HTR-8/SVneo (cell line): ENCODE measurements at regions not wholly inside any gene's neighbourhood (a gene's known extent, or its start where the extent isn't known, plus 50 kb on each side); places are given as distances from the start of the nearest gene placed in this dataset.
A peak's percentile ranks its signal among the peaks of the same experiment; 100 is the strongest.

Source experiments
- DNase-seq: peaks from one replicate; pipeline ENCODE4 v3.0.0; 2011; ENCODE audit warnings: low spot score, mixed read lengths; ENCODE audit not compliant: insufficient read length
- FAIRE-seq: peaks from 2 replicates; lab custom pipeline; 2011; peaks lifted over from hg19 to GRCh38; lab: Jason Lieb, UNC

DNA sequence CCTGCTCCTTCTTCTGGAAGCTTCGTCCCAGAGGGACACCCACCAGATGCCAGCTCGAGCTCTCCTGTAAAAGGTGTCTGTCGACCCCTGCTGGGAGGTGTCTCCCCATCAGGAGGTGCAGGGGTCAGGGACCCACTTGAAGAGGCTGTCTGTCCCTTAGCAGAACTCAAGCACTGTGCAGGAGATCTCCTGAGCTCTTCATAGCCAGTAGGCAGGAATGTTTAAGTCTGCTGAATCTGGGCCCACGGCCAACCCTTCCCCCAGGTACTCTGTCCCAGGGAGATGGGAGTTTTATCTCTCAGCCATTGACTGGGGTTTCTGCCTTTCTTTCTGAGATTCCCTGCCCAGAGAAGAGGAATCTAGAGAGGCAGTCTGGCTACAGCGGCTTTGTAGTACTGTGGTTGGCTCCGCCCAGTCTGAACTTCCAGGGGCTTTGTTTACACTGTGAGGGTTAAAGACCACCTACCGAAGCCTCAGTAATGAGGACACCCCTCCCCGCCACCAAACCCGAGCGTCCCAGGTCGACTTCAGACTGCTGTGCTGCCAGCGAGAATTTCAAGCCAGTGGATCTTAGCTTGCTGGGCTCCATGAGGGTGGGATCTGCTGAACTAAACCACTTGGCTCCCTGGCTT is 1383.0 kb upstream of the TENM3 start:
- no peak for DNase-seq
- no peak for FAIRE-seq

DNA sequence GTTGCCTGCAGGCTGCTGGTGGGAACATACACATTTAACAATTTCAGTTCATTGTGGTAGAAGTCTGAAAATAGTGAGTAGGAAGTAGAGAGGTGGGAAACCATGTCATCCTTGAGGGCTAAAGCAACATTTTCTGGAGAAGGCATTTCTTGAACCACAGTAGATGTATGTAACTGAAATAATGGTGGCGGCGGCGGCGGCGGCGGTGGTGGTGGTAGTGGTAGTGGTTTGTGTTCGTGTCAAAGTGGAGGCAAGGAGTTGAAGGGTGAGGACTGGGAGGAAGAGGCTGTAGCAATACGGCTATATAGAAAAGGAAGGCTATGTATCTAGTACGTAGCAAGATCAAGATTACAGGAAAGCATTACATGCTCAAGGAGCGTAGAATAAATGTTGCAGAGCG is 1381.6 kb upstream of the TENM3 start:
- FAIRE-seq = no peak
- DNase-seq = no peak

DNA sequence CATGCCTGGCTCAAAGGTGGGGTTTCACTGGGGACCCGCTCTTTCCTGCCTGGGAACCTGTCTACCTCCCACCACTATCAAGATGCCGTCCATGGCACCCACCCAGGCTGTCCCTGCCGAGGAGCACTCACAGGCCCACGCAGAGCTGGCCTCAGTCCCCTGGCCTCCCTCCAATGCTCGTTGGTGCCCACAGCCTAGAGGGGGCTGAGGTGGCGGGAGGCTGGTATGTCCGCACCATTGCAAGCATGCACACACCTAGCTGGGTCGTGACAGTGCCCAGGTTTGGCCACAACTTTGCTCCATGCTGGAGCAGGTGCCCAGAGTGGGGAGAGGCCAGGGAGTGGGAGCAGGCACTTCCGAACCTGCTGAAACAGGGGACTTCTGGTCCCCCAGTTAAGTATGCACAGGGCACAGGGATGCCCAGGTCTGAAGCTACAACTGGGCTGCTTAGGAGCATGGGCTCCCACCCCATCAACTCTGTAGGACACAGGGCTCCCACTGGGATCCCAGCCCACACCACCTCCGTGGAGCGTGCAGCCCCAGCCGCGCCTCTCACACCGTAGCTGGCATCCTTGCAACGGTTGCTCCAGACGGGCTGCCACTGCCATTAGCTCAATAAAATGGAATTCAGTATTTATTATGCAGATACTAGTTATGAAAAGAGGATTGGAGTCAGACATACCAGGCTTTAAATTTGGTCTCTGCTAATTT is 1376.1 kb upstream of the TENM3 start:
- FAIRE-seq = no peak
- DNase-seq = no peak

DNA sequence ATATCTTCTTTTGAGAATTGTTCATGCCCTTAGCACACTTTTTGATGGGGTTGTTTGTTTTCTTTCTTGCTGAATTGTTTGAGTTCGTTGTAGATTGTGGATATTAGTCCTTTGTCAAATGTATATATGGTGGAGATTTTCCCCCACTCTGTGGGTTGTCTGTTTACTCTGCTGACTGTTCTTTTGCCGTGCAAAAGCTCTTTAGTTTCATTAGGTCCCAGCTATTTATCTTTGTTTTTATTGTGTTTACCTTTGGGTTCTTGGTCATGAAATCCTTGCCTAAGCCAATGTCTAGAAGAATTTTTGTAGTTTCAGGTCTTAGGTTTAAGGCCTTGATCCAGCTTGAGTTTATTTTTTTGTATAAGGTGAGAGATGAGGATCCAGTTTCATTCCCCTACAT is 1372.6 kb upstream of the TENM3 start:
- no peak for DNase-seq
- no peak for FAIRE-seq

DNA sequence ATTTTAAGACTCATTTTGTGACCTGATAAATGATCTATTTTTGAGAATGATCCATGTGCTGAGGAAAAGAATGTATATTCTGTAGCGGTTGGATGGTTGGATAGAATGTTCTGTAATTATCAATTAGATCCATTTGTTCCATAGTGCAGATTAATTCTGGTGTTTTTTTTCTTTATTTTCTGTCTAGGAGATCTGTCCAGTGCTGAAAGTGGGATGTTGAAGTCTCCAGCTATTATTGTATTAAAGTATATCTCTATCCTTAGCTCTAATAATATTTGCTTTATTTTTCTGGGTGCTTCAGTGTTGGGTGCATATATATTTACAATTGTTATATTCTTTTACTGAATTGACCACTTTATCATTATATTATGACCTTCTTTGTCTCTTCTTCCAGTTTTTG is 1344.9 kb upstream of the TENM3 start:
- DNase-seq (no peak), FAIRE-seq (no peak)

DNA sequence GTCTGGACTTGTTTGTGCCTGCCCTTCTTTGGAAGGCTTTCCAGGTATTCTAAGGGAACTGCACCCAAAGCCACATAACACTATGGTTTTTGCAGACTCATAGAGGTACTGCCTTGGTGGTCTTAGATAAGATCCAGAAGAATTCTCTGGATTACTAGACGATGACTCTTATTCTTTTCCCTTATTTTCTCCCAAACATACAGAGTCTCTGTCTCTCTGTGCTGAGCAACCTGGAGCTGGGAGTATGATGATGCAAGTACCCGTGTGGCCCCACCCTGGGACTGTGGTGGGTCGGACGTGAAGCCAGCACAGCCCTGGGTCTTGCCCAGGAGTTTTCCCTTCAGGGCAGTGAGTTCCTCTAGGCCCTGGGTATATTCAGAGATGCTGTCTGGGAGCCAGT is 1342.4 kb upstream of the TENM3 start:
- DNase-seq = no peak
- FAIRE-seq = no peak

DNA sequence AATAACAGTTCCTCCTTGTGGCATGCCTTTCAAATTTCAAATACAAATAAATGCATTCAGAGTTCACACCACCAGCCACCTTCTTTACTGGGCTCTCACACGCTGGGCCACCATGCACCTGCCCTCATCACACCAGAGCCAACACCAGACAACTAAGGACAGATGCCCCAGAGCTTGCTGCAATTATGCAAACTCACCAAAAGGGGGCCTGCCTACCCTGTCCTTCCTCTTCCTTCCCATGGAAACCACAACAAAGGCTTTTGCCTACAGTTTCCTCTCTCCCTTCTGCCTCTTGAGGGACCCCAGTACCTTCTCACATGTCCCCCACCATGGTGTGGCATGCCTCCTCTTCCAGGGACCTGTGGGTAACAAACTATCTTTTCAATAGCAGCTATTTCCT is 1333.9 kb upstream of the TENM3 start:
- peak; percentile 46 for FAIRE-seq
- no peak for DNase-seq

DNA sequence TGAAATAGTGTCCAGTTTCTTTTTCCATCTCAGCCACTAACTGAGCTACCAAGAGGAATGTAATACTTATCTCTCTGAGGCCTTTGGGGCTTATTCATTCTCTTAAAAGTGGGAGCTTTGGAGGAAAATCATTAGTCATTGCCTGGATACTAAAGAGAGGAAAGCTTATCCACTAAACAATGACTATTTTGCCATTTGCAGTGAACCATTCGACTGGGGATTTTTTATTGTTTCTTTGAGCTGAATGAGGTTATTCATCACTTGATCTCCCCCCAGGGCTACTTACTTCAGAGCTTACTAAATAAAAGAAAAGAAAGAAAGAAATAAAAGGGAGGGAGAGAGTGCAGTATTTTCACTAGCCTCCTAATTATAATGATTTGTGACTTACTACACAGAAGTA is 1329.5 kb upstream of the TENM3 start:
- FAIRE-seq (no peak), DNase-seq (no peak)

DNA sequence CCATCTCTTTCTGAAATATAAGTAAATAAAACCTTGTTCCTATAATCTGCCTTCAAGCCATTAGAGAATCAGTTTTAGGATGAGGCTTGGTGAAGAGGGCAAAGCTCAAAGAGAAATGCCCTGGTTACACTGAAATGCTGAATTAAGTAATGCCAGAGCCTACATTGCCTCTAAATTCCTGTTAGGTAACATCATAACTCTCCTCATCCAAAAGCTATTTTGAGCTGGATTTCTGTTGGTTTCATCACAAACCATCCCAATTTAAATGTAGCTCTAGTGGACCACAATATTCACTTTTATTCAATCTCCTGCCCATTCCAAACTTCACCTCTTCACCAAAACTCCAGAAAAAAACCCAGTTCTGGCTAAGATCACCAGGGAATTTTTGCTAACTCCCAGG is 1319.7 kb upstream of the TENM3 start:
- FAIRE-seq (no peak), DNase-seq (peak; percentile 9)

DNA sequence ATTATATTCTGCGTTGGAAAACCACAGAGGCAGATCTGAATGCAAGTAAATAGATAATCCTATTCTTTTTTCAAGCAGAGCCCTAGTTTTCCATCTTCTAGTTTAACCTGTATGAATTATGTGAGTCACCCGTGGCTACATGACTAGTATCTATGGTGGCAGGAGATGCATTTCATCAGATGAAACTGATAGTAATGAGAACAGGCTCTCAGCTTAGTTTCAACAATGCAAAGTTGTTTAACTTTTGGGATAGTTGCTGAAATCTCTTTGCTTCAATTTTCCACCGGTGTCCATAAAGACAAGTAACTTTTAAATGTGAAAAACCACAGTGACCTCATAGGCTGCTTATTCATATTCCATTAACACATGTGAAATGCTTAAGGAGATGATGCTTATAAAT is 1317.4 kb upstream of the TENM3 start:
- peak; percentile 4 for FAIRE-seq
- no peak for DNase-seq

DNA sequence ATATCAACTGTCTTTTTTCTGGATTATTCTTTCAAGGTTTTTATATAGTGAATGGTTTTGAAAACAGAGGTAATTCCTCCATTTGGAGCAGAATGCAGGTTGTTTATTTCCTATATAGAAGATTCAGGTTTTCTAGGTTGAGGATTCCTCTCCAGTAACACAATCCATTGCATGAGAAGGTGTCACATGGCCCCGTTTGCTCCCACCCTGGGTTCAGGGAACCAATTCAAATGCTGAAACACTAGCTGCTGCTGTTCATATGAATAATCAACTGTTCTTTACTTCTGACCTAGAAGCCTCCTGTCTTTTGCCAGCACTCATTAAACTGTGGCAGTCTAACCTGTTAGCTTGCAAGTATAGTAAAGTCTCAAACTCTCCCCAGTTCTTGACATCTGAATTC is 1316.9 kb upstream of the TENM3 start:
- DNase-seq (no peak), FAIRE-seq (no peak)

DNA sequence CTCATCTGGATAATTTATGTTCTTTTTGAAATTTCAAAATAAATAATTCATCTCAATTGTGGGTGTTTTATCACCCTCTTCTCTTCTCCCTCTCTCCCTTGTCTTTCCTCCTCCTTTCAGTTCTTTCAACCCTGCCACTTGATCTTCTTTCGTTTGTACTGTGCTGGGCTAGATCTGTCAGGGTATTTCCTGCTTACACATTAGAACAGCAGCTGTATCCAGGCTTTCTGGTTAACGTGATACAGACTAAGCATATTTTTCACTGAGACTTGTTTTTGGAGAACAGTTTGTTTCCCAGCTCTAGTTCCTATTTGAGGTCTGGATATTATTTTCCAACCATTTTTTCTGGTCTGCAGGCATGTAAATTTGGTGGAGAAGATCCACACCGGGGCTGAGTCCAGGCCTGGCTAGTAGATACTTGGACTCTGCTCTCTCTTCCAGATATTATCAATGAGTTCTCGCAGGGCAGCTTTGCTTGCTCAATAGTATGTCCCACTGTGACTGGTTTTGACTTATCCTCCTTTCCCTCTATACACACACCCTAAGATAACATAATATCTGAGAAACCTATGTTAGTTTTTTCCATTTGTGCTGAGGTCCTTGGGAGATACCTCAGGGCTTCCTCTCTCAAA is 1310.7 kb upstream of the TENM3 start:
- DNase-seq (no peak), FAIRE-seq (no peak)

DNA sequence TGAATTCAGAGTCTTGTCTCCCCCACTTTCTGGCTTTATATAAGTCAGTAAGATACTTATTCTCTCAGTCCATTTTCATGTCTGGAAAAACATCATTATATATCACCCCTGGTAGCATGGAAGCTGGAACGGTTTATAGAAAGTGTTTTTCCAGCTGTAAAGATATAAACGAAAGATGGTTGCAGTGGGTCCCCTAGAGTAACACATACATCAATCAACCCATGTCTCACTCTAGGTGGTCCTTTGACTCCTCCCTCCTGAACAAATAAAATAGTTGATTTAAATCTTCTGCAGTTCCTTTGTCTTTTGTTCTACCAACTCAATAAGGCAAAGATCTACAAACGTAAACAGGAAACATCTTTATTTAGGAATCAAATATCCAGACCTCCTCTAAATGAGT is 1306.1 kb upstream of the TENM3 start:
- DNase-seq (no peak), FAIRE-seq (no peak)

DNA sequence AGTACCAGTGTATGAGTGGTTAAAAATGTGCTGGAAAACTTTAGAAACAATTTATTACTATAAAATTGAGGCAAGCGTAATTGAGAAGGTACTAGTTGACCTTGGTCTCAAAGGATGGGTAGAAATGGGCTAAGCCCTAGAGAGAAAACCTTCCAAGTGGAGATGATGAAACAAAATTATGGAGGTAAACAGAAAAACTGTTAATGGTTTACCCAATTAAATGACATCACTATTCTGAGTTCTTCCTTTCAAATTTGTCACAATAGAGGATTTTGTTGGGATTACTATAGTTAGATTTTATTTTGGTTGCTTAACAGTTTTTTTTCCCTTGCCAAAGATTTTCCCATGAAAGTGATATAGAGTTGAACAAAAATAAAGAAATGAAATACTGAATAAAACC is 1302.5 kb upstream of the TENM3 start:
- no peak for FAIRE-seq

DNA sequence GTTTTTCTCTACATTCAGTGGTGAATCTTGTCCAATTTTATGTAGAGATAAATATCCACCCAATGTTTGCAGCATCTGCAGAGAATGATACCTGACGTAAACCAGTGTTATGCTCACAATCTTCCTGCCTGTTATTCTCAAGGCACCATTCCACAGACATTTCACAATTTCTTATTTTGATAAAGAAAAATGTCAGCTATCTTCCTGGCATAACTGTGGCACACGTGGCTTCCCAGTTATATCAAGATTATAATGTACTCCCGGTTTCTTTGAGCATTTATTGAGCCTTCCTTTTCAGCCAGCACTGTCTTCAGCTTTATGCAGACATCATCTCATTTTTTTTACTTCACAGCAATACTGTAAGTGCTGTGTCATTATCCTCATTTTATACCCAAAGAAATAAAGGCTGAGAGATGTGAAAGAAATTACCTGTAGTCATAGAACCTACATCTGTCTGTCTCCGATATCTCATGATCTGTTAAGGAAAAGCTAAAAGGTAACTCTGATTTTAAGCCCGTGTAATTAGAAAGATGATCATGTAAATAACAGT is 1300.8 kb upstream of the TENM3 start:
- FAIRE-seq = no peak
- DNase-seq = no peak

More for the DNA sequence above, 1302.5 kb upstream of the TENM3 start:
- no peak for DNase-seq

DNA sequence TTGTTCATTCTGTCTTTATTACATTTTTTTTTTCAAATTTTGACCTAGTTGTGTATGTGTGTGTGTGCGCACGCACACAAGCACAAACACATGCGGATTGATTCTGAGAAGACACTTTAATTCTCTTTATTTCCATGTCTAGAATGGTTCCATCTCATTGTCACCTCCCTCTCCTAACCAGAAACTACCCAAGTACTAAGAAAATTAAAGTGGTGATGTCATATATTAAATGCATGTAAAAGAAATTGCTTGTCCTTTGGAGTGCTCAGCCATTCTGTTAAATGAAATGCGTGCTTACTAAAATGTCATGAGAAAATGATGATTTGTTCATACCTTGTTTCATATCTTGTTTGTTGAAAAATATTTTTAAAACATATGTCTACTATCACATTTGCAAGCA is 1297.0 kb upstream of the TENM3 start:
- FAIRE-seq = no peak

DNA sequence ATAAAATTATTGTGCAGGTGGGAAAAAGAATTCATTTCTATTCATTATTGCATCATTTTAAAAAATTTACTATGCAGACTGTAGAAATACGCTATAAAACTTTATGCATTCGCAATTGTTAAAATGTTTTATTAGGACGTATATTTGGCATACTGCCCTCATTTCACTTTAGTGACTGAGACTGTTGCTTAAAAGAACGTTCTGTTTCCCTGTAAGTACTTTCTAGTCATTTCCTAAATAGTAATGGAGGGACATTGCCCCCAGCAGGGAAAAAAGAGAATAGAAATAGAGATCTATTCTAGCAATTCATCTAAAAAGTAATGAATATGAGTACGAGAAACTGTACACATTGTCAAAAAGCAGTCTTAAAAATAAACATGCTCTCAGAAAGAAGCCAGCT is 1295.8 kb upstream of the TENM3 start:
- no peak for FAIRE-seq
- no peak for DNase-seq

More for the DNA sequence above, 1297.0 kb upstream of the TENM3 start:
- no peak for DNase-seq

DNA sequence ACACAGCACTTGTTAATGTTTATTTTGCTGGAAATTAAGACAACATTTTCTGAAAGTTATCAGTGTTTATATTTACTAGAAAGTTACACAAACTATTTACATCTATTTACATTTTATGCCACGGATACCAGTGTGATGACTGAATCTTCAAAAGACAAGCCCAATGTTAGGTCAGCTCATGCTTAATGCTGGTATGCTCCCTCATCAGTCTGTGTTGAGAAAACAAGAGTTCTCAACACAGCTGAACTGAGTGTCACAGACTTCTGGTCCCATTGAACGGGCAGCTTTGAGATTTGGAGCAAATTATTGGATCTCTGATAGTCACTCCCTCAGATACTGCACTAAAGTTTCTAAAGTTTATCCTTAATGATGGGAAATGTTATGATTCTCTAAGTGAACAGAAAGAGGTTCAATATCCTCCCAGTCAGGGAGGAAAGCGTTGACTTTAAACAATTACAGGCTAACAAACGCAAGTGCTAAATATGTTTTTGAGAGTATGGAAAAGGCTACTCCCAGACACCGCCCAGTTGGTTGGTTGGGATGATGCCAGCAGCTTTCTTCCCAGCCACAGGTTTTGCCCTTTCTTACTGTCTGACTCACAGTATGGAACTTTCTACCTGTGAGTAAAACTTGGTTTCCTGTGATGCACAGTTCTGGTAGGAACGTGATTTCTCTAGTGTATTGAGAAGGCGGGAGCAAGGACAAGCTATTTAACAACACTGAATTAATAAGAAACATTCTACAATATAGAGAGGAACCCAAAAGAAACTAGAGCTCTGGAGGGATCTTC is 1293.6 kb upstream of the TENM3 start:
- DNase-seq (no peak), FAIRE-seq (no peak)

DNA sequence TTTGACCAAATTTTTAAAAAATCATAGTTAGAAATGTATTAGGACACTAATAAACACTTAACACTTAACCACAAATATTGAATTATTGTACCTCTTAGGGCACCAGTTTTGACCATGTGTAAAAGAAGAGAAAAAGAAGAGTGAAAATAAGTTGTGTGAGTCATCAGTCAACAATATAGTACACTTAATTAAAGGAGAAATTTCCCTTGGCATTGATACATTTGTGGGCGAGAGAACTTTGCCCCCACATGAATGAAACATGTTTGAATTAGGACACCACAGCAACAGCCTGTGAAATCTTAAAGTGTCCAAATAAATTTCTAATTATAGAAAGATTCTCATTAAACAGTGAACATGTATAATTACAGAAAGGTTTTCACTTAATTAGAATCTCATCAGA is 1292.8 kb upstream of the TENM3 start:
- DNase-seq (no peak), FAIRE-seq (no peak)

DNA sequence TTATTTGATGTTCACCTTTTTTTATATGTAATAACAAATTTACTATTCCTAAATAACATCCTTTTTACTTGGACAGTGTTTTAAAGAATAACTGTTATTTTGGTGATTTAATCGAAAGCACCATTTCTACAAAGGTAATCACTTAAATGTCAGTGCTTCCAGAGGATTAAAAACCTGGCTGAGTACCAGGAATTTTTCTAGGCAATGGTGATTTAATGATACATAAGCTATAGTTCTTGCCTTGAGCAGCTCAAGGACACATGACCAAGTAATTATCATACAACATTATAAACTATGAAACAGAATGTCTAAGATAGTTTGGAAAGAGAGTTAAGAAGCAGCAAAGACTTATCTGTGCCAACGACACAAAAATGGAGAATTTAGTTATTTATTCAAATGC is 1291.9 kb upstream of the TENM3 start:
- FAIRE-seq (no peak), DNase-seq (no peak)

DNA sequence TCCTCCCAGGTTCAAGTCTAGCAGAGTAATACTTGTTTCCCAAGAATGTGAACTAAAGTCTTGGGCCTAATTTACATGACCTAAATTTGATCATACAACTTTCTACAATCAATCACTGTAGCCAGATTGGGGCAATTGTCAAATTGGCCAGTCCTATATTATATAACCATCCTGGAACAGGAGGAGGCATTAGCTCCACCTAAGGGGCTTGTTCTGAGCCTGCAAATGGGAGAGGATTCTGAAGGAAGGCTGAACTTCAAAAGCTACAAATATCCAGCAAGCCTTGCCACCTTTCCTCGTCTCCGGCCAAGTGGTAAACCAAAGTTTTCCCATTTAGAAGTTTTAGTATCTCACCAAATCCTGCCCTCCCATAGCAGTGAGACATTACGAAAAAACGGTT is 1289.6 kb upstream of the TENM3 start:
- FAIRE-seq = no peak
- DNase-seq = no peak
